GM18909 (cell line): ENCODE measurements at regions not wholly inside any gene's neighbourhood (a gene's known extent, or its start where the extent isn't known, plus 50 kb on each side); places are given as distances from the start of the nearest gene placed in this dataset.

Source experiments
- ATAC-seq: cut with Tn5 transposase; IDR thresholded peaks from one replicate; pipeline ENCODE4 v1.9.1; 2021; ENCODE audit warnings: mild to moderate bottlenecking; ENCODE audit not compliant: unreplicated experiment, poor library complexity

- no peak for ATAC-seq
Observed at GRCh38 chr3:72181251-72181650, 396.3 kb upstream of the PROK2 start.

GRCh38 chr3:72180405-72180804 is 395.5 kb upstream of the PROK2 start:
- no peak for ATAC-seq

- no peak for ATAC-seq
Observed at GRCh38 chr3:72179107-72179464, 394.1 kb upstream of the PROK2 start.

- no peak for ATAC-seq
Observed at GRCh38 chr3:72178463-72179106, 393.6 kb upstream of the PROK2 start.

- ATAC-seq, result peak; percentile 37
Observed at GRCh38 chr3:72177075-72178050, 392.4 kb upstream of the PROK2 start.

- peak; percentile 92 for ATAC-seq
Observed at GRCh38 chr3:72176537-72177041, 391.6 kb upstream of the PROK2 start.

- ATAC-seq, result no peak
Observed at GRCh38 chr3:72175296-72175858, 390.4 kb upstream of the PROK2 start.

GRCh38 chr3:72174890-72175289 is 389.9 kb upstream of the PROK2 start:
- no peak for ATAC-seq

- no peak for ATAC-seq
Observed at GRCh38 chr3:72174040-72174439, 389.1 kb upstream of the PROK2 start.

GRCh38 chr3:72171946-72172345 is 387.0 kb upstream of the PROK2 start:
- ATAC-seq, result no peak

GRCh38 chr3:72171463-72171881 is 386.5 kb upstream of the PROK2 start:
- no peak for ATAC-seq

- ATAC-seq, result no peak
Observed at GRCh38 chr3:72169561-72170472, 384.9 kb upstream of the PROK2 start.

- no peak for ATAC-seq
Observed at GRCh38 chr3:72169120-72169519, 384.2 kb upstream of the PROK2 start.

- ATAC-seq, result no peak
Observed at GRCh38 chr3:72165808-72166207, 380.9 kb upstream of the PROK2 start.

GRCh38 chr3:72165317-72165716 is 380.4 kb upstream of the PROK2 start:
- no peak for ATAC-seq

GRCh38 chr3:72164635-72164978 is 379.7 kb upstream of the PROK2 start:
- ATAC-seq, result no peak

GRCh38 chr3:72163809-72164634 is 379.1 kb upstream of the PROK2 start:
- ATAC-seq, result peak; percentile 95

- ATAC-seq, result no peak
Observed at GRCh38 chr3:72162649-72163184, 377.8 kb upstream of the PROK2 start.
